ENCODE measurements at regions not wholly inside any gene's neighbourhood (a gene's known extent, or its start where the extent isn't known, plus 50 kb on each side); places are given as distances from the start of the nearest gene placed in this dataset.

DNA sequence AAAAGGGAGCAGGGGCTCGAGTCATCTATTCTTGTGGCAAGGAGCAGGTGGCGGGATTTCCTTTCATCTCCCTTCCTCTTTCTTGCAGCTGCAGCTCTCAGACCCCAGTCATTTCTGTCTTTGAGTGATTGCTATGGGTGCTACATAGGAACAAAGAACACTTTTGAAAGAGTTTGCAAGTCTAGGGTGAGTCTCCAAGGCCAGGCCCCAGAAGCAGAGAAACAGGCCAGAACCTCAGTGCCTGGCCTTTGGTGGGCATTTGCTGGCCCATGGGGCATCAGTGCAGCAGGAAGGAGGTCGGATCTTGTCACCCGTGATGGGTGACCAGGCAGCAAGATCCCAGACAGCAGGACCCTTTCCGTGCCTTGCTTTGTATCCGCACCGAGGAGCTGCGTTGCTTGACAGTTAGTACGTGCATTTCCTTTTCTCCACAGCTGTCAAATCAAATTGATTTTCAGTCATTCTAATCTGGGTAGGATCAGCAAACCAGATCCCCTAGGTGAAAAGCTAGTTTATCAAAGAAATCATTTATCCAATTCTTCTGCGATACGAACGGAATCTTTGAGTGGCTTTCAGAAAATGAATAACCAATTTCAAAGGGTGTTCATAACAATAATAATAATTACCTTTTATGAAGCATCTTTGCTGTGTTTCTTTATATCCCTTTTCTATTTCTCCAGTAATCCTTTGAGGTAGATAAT lies 244.6 kb upstream of the MAF start:
- CTCF ChIA-PET = no interaction called here

DNA sequence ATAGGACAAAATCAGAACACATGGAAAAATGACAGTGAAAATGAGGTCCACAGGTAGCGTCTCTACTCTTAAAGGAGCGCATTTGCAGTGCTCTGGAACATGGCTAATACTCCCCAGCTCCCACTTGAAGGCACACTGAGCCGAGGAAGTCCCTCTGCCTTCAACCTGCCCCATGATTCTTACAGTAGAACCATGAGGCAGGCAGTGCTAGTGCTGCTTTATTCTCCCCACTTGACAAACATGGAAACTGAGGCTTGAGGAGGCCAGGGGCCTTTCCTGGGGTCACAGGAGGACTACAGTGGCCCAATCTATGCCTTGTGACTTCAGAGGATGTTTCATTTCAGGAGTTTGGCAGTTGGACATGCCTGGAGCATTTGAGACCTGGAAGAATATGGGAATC lies 244.1 kb upstream of the MAF start:
- no peak for DNase-seq (ENCODE audit: unreplicated experiment)
- intact Hi-C loops (cut with micrococcal nuclease) = no loop called here
- H3K4me1 Mint-ChIP-seq (ENCODE audit: insufficient read depth, unreplicated experiment) = peaks cover 28% of the 10 kb centered on the region
- no peak overlapping the region for H3K27ac Mint-ChIP-seq (ENCODE audit: low read depth, unreplicated experiment)
- H3K27me3 Mint-ChIP-seq (ENCODE audit: insufficient read depth, unreplicated experiment) = no peaks in the 10 kb centered on the region
- ChIA-PET CTCF (no interaction called here), POLR2A (interaction anchor here (0.7 to 1.0 kb wide), 2 partner anchors 11 to 950 kb away, joined by 3 to 4 read pairs; no protein-coding TSS in a partner anchor)
- no TSS peak for BruUV-seq (replicated peaks)
- peaks cover 7% of the 10 kb centered on the region for H3K36me3 Mint-ChIP-seq (ENCODE audit: insufficient read depth, unreplicated experiment)
- H3K4me3 Mint-ChIP-seq (ENCODE audit: unreplicated experiment) = no peak overlapping the region
- TF ChIP-seq, protein P1, sequence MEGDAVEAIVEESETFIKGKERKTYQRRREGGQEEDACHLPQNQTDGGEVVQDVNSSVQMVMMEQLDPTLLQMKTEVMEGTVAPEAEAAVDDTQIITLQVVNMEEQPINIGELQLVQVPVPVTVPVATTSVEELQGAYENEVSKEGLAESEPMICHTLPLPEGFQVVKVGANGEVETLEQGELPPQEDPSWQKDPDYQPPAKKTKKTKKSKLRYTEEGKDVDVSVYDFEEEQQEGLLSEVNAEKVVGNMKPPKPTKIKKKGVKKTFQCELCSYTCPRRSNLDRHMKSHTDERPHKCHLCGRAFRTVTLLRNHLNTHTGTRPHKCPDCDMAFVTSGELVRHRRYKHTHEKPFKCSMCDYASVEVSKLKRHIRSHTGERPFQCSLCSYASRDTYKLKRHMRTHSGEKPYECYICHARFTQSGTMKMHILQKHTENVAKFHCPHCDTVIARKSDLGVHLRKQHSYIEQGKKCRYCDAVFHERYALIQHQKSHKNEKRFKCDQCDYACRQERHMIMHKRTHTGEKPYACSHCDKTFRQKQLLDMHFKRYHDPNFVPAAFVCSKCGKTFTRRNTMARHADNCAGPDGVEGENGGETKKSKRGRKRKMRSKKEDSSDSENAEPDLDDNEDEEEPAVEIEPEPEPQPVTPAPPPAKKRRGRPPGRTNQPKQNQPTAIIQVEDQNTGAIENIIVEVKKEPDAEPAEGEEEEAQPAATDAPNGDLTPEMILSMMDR (IDR thresholded peaks at IDR 0.05; ENCODE audit: unreplicated experiment) = no peak
- no peaks in the 10 kb centered on the region for H3K9me3 Mint-ChIP-seq (ENCODE audit: unreplicated experiment)

More for the DNA sequence above, 244.6 kb upstream of the MAF start:
- BruUV-seq (replicated peaks) = no TSS peak
- no peak for DNase-seq (ENCODE audit: unreplicated experiment)
- Mint-ChIP-seq H3K36me3 (ENCODE audit: insufficient read depth, unreplicated experiment) (peaks cover 7% of the 10 kb centered on the region), H3K27me3 (ENCODE audit: insufficient read depth, unreplicated experiment) (no peaks in the 10 kb centered on the region), H3K4me3 (ENCODE audit: unreplicated experiment) (no peak overlapping the region), H3K4me1 (ENCODE audit: insufficient read depth, unreplicated experiment) (peaks cover 34% of the 10 kb centered on the region), H3K9me3 (ENCODE audit: unreplicated experiment) (no peaks in the 10 kb centered on the region), H3K27ac (ENCODE audit: low read depth, unreplicated experiment) (no peak overlapping the region)
- TF ChIP-seq, protein P1 (IDR thresholded peaks at IDR 0.05; ENCODE audit: unreplicated experiment) = no peak
- POLR2A ChIA-PET = no interaction called here
- intact Hi-C loops (cut with micrococcal nuclease) = no loop called here

DNA sequence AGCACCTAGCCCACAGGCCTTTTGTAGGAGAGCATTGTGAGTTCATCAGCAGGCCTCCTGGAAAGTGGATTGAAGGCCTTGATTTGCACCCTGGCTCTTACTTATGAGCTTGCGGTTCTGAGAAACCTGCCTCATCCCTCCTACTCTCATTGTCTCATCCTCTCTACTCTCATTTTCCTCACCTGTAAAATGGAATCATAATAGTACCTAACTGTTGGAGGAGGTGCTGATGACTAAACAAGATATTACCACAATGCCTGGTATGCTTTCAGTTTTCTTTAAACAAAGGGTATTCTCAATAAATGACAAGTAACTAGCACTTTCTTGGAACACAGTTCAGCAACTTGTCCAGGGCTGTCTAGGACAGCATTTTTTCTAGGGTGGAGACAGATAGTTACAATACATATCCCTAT lies 243.1 kb upstream of the MAF start:
- H3K4me3 Mint-ChIP-seq (ENCODE audit: unreplicated experiment) = no peak overlapping the region
- BruUV-seq (replicated peaks) = no TSS peak
- no peak for DNase-seq (ENCODE audit: unreplicated experiment)
- peaks cover 7% of the 10 kb centered on the region for H3K36me3 Mint-ChIP-seq (ENCODE audit: insufficient read depth, unreplicated experiment)
- TF ChIP-seq, protein P1 (IDR thresholded peaks at IDR 0.05; ENCODE audit: unreplicated experiment) = no peak
- ChIA-PET POLR2A (interaction anchor here (0.7 to 1.0 kb wide), 2 partner anchors 10 to 150 kb away, joined by 3 to 5 read pairs; no protein-coding TSS in a partner anchor), CTCF (interaction anchor here (1.2 kb wide), 1 partner anchor 16 kb away, joined by 3 read pairs; no protein-coding TSS in a partner anchor)
- H3K27ac Mint-ChIP-seq (ENCODE audit: low read depth, unreplicated experiment) = no peak overlapping the region
- intact Hi-C loops (cut with micrococcal nuclease) = no loop called here
- no peaks in the 10 kb centered on the region for H3K9me3 Mint-ChIP-seq (ENCODE audit: unreplicated experiment)
- H3K27me3 Mint-ChIP-seq (ENCODE audit: insufficient read depth, unreplicated experiment) = no peaks in the 10 kb centered on the region
- peaks cover 18% of the 10 kb centered on the region for H3K4me1 Mint-ChIP-seq (ENCODE audit: insufficient read depth, unreplicated experiment)

DNA sequence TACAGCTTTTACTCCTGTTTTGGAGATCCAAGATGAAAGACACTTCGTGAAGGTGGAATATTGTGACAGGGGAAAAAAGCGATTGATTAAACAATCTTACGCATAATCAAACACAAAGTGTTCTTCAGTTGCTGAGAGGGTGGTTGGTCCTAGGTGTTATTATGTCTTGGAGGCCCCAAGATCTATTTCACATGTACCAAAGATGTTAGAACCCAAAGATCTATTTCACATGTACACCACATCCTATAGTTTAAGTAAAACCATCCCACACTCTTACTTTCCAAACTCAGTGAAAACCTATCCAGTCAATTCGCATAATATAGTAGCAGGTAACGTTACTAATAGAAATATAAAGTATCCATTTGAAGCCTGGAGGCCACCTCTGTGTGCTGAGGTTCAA lies 242.6 kb upstream of the MAF start:
- Mint-ChIP-seq H3K36me3 (ENCODE audit: insufficient read depth, unreplicated experiment) (peaks cover 7% of the 10 kb centered on the region), H3K27me3 (ENCODE audit: insufficient read depth, unreplicated experiment) (no peaks in the 10 kb centered on the region), H3K27ac (ENCODE audit: low read depth, unreplicated experiment) (no peak overlapping the region), H3K4me3 (ENCODE audit: unreplicated experiment) (no peak overlapping the region), H3K4me1 (ENCODE audit: insufficient read depth, unreplicated experiment) (peaks cover 14% of the 10 kb centered on the region), H3K9me3 (ENCODE audit: unreplicated experiment) (no peaks in the 10 kb centered on the region)
- intact Hi-C loops (cut with micrococcal nuclease) = no loop called here
- DNase-seq (ENCODE audit: unreplicated experiment) = no peak
- ChIA-PET POLR2A (no interaction called here), CTCF (interaction anchor here (1.2 kb wide), 1 partner anchor 17 kb away, joined by 3 read pairs; no protein-coding TSS in a partner anchor)
- TF ChIP-seq, protein P1 (IDR thresholded peaks at IDR 0.05; ENCODE audit: unreplicated experiment) = no peak
- no TSS peak for BruUV-seq (replicated peaks)

Data from MCF 10A (cell line).